Activated CD4-positive, alpha-beta T cell treated with anti-CD3 and anti-CD28 coated beads, Interleukin-2, amount 10 ng/mL, durations not matched to agents 7 days and 5 days (primary cell): ENCODE measurements at regions not wholly inside any gene's neighbourhood (a gene's known extent, or its start where the extent isn't known, plus 50 kb on each side); places are given as distances from the start of the nearest gene placed in this dataset.

Source experiments
- CTCF ChIA-PET: fragments of 350-600 bp; sonication (Branson Sonifier 250); formaldehyde crosslinking; loops from one replicate; lab custom pipeline; 2021; ENCODE audit warnings: antibody characterized with exemption; lab: Charles Lee
- POLR2A ChIA-PET: fragments of 350-600 bp; sonication (Branson Sonifier 250); formaldehyde crosslinking; loops from one replicate; lab custom pipeline; 2021; ENCODE audit warnings: antibody characterized with exemption; lab: Charles Lee
- DNase-seq: peaks from one replicate; pipeline ENCODE4 v3.0.0-alpha.2; 2020
- H3K27ac Mint-ChIP-seq: one replicate; pipeline ENCODE4 v1.8.0; 2021; ENCODE audit warnings: mild to moderate bottlenecking, moderate library complexity, mixed read lengths
- H3K27me3 Mint-ChIP-seq: one replicate; pipeline ENCODE4 v1.8.0; 2021; ENCODE audit warnings: mixed read lengths
- H3K36me3 Mint-ChIP-seq: one replicate; pipeline ENCODE4 v1.8.0; 2021; ENCODE audit warnings: low read depth, mixed read lengths
- H3K4me1 Mint-ChIP-seq: one replicate; pipeline ENCODE4 v1.8.0; 2021; ENCODE audit warnings: mixed read lengths
- H3K4me3 Mint-ChIP-seq: one replicate; pipeline ENCODE4 v1.8.0; 2021; ENCODE audit warnings: mild to moderate bottlenecking, moderate library complexity, mixed read lengths
- H3K9me3 Mint-ChIP-seq: one replicate; pipeline ENCODE4 v1.8.0; 2021; ENCODE audit warnings: mixed read lengths

GRCh38 chr1:200234938-200235337 is 174.9 kb downstream of the ZNF281 start:
- DNase-seq: no peak
- Mint-ChIP-seq H3K4me3 (no peak overlapping the region), H3K4me1 (no peaks in the 10 kb centered on the region), H3K27me3 (peaks cover 16% of the 10 kb centered on the region), H3K9me3 (no peaks in the 10 kb centered on the region), H3K36me3 (no peaks in the 10 kb centered on the region), H3K27ac (no peak overlapping the region)
- CTCF ChIA-PET: interaction anchor here (0.9 to 1.7 kb wide), 5 partner anchors 8 to 32 kb away, joined by 3 to 4 read pairs (median 4); no protein-coding TSS in a partner anchor
- POLR2A ChIA-PET: interaction anchor here (0.6 kb wide), 1 partner anchor 33 kb away, joined by 3 read pairs; no protein-coding TSS in a partner anchor

- CTCF ChIA-PET: interaction anchor here (0.6 to 1.3 kb wide), 2 partner anchors 22 to 301 kb away, joined by 3 to 4 read pairs; no protein-coding TSS in a partner anchor
- no peaks in the 10 kb centered on the region for H3K36me3 Mint-ChIP-seq
- DNase-seq: no peak
- no peak overlapping the region for H3K4me3 Mint-ChIP-seq
- H3K9me3 Mint-ChIP-seq: no peaks in the 10 kb centered on the region
- no peaks in the 10 kb centered on the region for H3K4me1 Mint-ChIP-seq
- peaks cover 17% of the 10 kb centered on the region for H3K27me3 Mint-ChIP-seq
- no peak overlapping the region for H3K27ac Mint-ChIP-seq
- POLR2A ChIA-PET: no interaction called here
Measured at GRCh38 chr1:200233393-200233792, 176.4 kb downstream of the ZNF281 start.

- Mint-ChIP-seq H3K9me3 (no peaks in the 10 kb centered on the region), H3K27ac (no peak overlapping the region), H3K36me3 (no peaks in the 10 kb centered on the region), H3K4me3 (no peak overlapping the region), H3K27me3 (peaks cover 17% of the 10 kb centered on the region), H3K4me1 (peaks cover 2% of the 10 kb centered on the region)
- ChIA-PET POLR2A (no interaction called here), CTCF (interaction anchor here (1.5 kb wide), 1 partner anchor 10 kb away, joined by 7 read pairs; no protein-coding TSS in a partner anchor)
- no peak for DNase-seq
Measured at GRCh38 chr1:200231787-200232231, 178.0 kb downstream of the ZNF281 start.

GRCh38 chr1:200230671-200231070 is 179.2 kb downstream of the ZNF281 start:
- CTCF ChIA-PET: interaction anchor here (0.6 to 1.5 kb wide), 3 partner anchors 8 to 1620 kb away, joined by 3 to 7 read pairs (median 6); no protein-coding TSS in a partner anchor
- no peak overlapping the region for H3K4me3 Mint-ChIP-seq

GRCh38 chr1:200228486-200228885 is 181.3 kb downstream of the ZNF281 start:
- peaks cover 9% of the 10 kb centered on the region for H3K27me3 Mint-ChIP-seq
- H3K9me3 Mint-ChIP-seq: no peaks in the 10 kb centered on the region
- DNase-seq: no peak
- POLR2A ChIA-PET: no interaction called here
- peaks cover 16% of the 10 kb centered on the region for H3K4me1 Mint-ChIP-seq
- H3K4me3 Mint-ChIP-seq: no peak overlapping the region
- H3K27ac Mint-ChIP-seq: no peak overlapping the region
- no peaks in the 10 kb centered on the region for H3K36me3 Mint-ChIP-seq
- CTCF ChIA-PET: no interaction called here

More at GRCh38 chr1:200230671-200231070, 179.2 kb downstream of the ZNF281 start:
- H3K27ac Mint-ChIP-seq: no peak overlapping the region
- DNase-seq: no peak
- peaks cover 11% of the 10 kb centered on the region for H3K27me3 Mint-ChIP-seq
- no peaks in the 10 kb centered on the region for H3K9me3 Mint-ChIP-seq
- H3K4me1 Mint-ChIP-seq: peaks cover 11% of the 10 kb centered on the region
- H3K36me3 Mint-ChIP-seq: no peaks in the 10 kb centered on the region
- POLR2A ChIA-PET: no interaction called here

GRCh38 chr1:200228081-200228480 is 181.8 kb downstream of the ZNF281 start:
- Mint-ChIP-seq H3K9me3 (no peaks in the 10 kb centered on the region), H3K4me1 (peaks cover 16% of the 10 kb centered on the region), H3K36me3 (no peaks in the 10 kb centered on the region), H3K27ac (no peak overlapping the region), H3K4me3 (no peak overlapping the region), H3K27me3 (peaks cover 9% of the 10 kb centered on the region)
- no peak for DNase-seq
- ChIA-PET POLR2A (no interaction called here), CTCF (no interaction called here)
